ENCODE measurements at regions not wholly inside any gene's neighbourhood (a gene's known extent, or its start where the extent isn't known, plus 50 kb on each side); places are given as distances from the start of the nearest gene placed in this dataset.

- no peak for DNase-seq (ENCODE audit: low read depth, low spot score)
- CTCF ChIA-PET, result no interaction called here
- H3K4me3 ChIP-seq (ENCODE audit: low read depth, low read length), result no peak overlapping the region
- TF ChIP-seq, protein P1, sequence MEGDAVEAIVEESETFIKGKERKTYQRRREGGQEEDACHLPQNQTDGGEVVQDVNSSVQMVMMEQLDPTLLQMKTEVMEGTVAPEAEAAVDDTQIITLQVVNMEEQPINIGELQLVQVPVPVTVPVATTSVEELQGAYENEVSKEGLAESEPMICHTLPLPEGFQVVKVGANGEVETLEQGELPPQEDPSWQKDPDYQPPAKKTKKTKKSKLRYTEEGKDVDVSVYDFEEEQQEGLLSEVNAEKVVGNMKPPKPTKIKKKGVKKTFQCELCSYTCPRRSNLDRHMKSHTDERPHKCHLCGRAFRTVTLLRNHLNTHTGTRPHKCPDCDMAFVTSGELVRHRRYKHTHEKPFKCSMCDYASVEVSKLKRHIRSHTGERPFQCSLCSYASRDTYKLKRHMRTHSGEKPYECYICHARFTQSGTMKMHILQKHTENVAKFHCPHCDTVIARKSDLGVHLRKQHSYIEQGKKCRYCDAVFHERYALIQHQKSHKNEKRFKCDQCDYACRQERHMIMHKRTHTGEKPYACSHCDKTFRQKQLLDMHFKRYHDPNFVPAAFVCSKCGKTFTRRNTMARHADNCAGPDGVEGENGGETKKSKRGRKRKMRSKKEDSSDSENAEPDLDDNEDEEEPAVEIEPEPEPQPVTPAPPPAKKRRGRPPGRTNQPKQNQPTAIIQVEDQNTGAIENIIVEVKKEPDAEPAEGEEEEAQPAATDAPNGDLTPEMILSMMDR (IDR thresholded peaks at IDR 0.05; ENCODE audit: insufficient read depth, low read length, missing control alignments), result no peak
- POLR2A ChIA-PET, result no interaction called here
Observed at GRCh38 chr1:68970571-68970970, 473.7 kb upstream of the DEPDC1 start.

DNA sequence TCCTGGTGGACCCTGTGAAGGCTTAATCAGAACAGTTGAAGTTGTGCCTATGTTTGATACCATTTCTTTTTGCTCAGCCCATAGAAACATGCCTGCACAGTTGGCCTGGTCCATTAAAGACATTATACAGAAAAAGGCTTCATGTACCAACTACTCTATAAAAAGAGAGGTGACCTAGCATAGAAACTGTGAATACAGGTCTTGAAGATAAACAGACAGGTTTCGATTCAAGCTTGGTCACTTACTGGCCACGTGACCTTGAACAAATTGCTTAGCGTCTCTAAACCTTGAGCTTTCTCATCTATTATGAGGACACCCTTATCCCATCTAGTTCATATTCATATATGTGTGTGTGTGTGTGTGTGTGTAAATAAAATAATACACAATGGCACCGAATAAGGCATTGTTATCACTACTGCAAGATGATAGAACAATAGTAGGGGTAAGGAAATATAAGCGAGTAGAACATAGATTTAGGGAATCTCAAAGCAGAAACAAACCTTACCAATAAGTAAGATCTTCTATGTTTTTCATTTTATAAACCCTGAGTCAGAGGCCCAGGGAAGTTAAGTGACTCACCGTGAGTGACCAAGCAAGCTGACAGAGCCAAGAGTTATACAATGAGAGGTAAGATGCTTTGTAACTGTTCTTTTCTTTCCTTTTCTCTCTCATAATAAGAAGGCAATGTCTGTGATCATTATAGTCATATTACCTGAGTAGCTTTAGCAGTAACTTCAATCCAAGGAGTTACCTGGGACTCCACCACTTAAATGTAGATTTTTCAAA is 476.8 kb upstream of the DEPDC1 start:
- H3K4me3 ChIP-seq (ENCODE audit: low read depth, low read length), result no peak overlapping the region
- TF ChIP-seq, protein P1 (IDR thresholded peaks at IDR 0.05; ENCODE audit: insufficient read depth, low read length, missing control alignments), result no peak
- ChIA-PET CTCF (no interaction called here), POLR2A (no interaction called here)
- DNase-seq (ENCODE audit: low read depth, low spot score), result no peak

DNA sequence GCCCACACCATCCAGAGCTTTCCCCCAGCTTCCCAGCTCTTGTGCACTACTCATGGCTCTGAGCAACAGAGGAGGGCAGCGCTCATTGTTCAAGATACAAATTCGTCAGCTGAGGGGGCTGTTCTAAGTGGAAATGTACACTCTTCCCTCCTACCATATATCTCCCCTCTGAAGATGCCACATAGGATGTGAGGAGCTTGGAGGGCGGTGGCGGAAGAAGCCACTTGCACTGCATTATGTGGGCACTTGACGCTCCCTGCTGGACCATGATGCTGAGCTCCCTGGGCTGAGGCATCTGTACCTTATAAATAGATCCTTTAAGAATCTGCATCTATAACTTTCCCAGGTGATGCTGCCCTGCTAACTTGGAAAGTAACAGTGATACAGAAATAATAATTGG is 477.6 kb upstream of the DEPDC1 start:
- ChIA-PET POLR2A (no interaction called here), CTCF (no interaction called here)
- H3K4me3 ChIP-seq (ENCODE audit: low read depth, low read length), result no peak overlapping the region
- TF ChIP-seq, protein P1 (IDR thresholded peaks at IDR 0.05; ENCODE audit: insufficient read depth, low read length, missing control alignments), result no peak
- DNase-seq (ENCODE audit: low read depth, low spot score), result no peak

DNA sequence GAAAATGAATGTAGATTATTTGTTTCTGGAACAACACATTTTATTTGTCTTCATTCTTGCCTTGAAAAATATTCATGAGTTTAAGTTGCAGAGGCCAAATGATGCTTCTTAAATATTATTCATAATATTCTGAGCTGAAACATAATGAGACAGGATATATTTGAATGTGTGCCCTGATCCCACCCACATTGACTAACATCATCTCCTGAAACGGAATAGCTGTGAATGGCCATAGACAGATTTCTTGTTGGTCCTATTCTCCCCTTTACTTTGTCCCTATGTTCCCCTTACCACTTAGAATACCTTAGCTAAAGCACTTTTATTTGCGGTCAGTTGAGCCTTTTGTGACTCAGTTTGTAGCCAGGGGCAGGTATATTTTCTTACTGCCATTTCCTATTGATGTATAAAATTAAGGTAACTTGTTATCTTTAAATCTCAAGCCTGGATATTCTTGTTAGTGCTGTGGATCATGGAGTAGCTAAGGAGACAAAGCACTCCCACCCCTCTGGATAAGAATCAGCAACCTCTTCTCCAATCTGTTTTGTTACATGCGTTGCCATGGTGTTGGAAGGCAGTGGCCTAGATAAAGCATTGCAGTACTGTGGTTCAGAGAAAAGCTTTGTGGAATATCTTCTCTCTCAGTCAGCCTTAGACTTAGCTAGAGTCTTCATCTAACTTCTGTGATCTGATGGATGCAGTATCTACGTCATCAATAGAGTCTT is 478.5 kb upstream of the DEPDC1 start:
- TF ChIP-seq, protein P1 (IDR thresholded peaks at IDR 0.05; ENCODE audit: insufficient read depth, low read length, missing control alignments), result no peak
- no peak for DNase-seq (ENCODE audit: low read depth, low spot score)
- ChIA-PET POLR2A (no interaction called here), CTCF (no interaction called here)
- no peak overlapping the region for H3K4me3 ChIP-seq (ENCODE audit: low read depth, low read length)

DNA sequence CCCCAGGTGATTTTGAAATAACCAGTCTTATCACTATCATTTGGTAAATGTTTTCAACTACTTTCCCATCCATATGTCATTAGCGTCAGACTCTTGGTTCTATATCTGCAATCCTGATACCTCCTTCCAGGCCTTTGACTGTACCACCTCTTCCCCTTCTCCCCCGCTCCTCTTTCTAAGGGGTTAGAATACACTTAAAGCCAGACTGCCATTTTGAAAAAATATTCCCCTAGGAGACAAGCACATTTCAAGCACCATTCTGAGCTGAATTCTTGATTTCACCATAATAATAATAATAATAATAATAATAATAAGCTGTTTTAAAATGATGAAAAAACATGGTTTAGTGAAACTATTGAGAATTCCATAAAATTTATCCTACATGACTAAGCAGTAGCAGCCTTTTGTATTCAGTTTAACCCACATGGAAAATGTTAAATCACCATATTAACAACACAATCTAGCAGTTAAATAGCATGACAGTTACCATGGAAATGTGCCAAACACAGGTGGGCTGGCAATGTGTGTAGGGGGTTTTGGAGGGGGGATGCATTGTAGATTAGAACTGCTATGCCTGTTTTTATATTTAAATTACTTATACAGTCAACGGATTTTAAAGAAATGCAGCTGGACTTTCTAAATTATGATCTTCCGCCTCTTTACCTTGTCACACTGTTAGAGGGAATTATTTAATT is 480.2 kb upstream of the DEPDC1 start:
- no peak overlapping the region for H3K4me3 ChIP-seq (ENCODE audit: low read depth, low read length)
- TF ChIP-seq, protein P1 (IDR thresholded peaks at IDR 0.05; ENCODE audit: insufficient read depth, low read length, missing control alignments), result no peak
- DNase-seq (ENCODE audit: low read depth, low spot score), result no peak
- ChIA-PET POLR2A (no interaction called here), CTCF (no interaction called here)

DNA sequence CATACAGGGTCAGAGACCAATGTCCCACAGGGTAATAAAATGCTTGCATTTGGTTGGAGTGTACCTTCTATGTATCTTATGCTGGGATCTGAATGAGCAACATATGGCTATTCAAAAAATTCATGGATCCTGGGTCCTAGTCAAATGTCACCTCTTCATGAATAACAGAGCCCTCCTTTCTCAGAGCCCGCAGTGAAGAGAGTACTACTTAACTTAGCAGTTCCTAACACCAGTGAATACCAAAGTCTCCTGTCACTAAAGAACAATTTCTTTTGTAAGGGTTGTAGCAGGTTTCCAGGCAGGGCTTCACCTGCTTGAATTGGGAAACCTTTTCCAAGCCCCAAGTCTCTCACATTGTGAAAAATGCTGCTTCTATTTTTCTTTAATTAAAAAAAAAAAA is 483.0 kb upstream of the DEPDC1 start:
- ChIA-PET CTCF (no interaction called here), POLR2A (no interaction called here)
- TF ChIP-seq, protein P1 (IDR thresholded peaks at IDR 0.05; ENCODE audit: insufficient read depth, low read length, missing control alignments), result no peak
- DNase-seq (ENCODE audit: low read depth, low spot score), result no peak
- H3K4me3 ChIP-seq (ENCODE audit: low read depth, low read length), result no peak overlapping the region
